Subcutaneous abdominal adipose tissue (tissue), 5 donors: ENCODE measurements at regions not wholly inside any gene's neighbourhood (a gene's known extent, or its start where the extent isn't known, plus 50 kb on each side); places are given as distances from the start of the nearest gene placed in this dataset.
"Not testable (repeated sequence)": the region's sequence is repeated elsewhere in the genome, so short reads cannot be mapped to it uniquely, and the experiment has no call there.

Experiments used
- H3K27ac ChIP-seq: one replicate; pipeline ENCODE4 v1.7.0; 2013; ENCODE audit warnings: low read depth, mild to moderate bottlenecking, inconsistent platforms, low read length, moderate library complexity
- H3K27me3 ChIP-seq, 5 donors: one replicate each; pipeline ENCODE4 v1.7.0; 2013; ENCODE audit warnings: low read length in 5 of 5, inconsistent platforms in 1 of 5; ENCODE audit not compliant: control insufficient read depth in 5 of 5, insufficient read depth in 4 of 5
- H3K36me3 ChIP-seq, 5 donors: one replicate each; pipeline ENCODE4 v1.7.0; 2013; ENCODE audit warnings: low read length in 5 of 5; ENCODE audit not compliant: control insufficient read depth in 5 of 5, insufficient read depth in 5 of 5
- H3K4me1 ChIP-seq, 5 donors: one replicate each; pipeline ENCODE4 v1.7.0; 2013; ENCODE audit warnings: low read length in 5 of 5, mild to moderate bottlenecking in 3 of 5, moderate library complexity in 1 of 5; ENCODE audit not compliant: control insufficient read depth in 5 of 5, insufficient read depth in 5 of 5
- H3K4me3 ChIP-seq, 5 donors: one replicate each; pipeline ENCODE4 v1.7.0; 2013; ENCODE audit warnings: low read length in 5 of 5, low read depth in 1 of 5
- H3K9ac ChIP-seq, 5 donors: one replicate each; pipeline ENCODE4 v1.7.0; 2013; ENCODE audit warnings: low read length in 5 of 5, mild to moderate bottlenecking in 4 of 5, moderate library complexity in 3 of 5
- H3K9me3 ChIP-seq, 5 donors: one replicate each; pipeline ENCODE4 v1.7.0; 2013; ENCODE audit warnings: low read length in 5 of 5; ENCODE audit not compliant: control insufficient read depth in 5 of 5
- donor health status: healthy.
- donor health status: healthy.
- donor health status: healthy.
- donor health status: healthy.
- donor health status: healthy.

DNA sequence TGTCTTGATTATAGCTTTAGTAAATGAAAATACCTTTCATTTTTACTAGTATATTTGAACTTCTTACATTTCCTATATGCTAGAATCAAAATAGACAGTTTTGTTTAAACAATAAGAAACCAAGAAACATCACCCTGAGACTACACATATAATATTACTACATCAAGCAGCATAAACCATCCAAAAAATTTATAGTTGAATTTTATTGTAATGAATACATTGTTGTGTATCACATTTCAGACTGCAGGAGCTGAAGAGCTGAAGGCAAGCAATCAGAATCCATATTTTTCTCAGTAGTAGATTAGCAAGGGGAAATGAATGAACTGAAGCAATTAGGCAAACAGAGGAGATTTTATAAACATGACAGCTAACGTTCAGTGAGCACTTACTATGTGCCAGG lies 379.2 kb downstream of the BTG1 start:
- H3K9me3 ChIP-seq: no peaks in the 10 kb centered on the region
- H3K4me3 ChIP-seq: no peak overlapping the region
- no peaks in the 10 kb centered on the region for H3K36me3 ChIP-seq
- H3K9ac ChIP-seq: no peak overlapping the region
- H3K27ac ChIP-seq: no peak overlapping the region
- no peaks in the 10 kb centered on the region for H3K4me1 ChIP-seq
- no peaks in the 10 kb centered on the region for H3K27me3 ChIP-seq

DNA sequence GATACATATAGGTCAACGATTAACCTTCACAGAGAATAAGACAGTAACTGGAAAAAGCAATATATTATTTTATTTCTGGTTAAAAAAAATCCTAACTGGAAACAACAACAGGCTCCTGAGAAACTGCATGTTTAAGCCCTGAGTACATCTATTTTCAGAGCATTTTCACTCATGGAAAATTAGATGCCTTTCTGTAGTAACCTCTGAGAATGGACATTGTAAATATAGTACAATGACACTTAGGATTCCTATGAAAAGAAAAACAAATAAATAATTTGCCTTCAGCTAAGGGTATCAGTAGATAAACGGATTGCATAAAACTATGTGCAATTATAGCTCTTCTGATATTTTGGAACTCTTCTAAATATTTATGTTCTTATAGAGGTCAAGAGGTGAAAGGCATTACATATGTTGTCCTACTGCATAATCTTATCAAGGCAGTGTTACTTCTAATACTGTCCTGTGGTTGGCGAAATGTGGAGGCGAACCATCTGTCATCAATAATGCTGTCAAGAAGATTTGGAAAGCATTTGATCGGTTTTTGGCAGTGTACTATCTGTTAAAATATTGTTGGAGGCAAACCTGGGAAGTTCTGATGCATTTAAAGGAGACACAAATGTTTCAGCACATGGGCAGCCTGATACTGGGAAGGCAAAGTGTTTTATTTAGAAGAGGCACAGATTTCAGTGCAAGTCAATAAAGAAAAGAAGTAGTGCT lies 381.8 kb downstream of the BTG1 start:
- peaks cover 0 to 8% (median 7%) of the 10 kb centered on the region in 5 donors for H3K9me3 ChIP-seq
- no peaks in the 10 kb centered on the region for H3K27me3 ChIP-seq
- H3K36me3 ChIP-seq: no peaks in the 10 kb centered on the region
- no peaks in the 10 kb centered on the region for H3K4me1 ChIP-seq
- H3K9ac ChIP-seq: no peak overlapping the region
- no peak overlapping the region for H3K27ac ChIP-seq
- no peak overlapping the region for H3K4me3 ChIP-seq

DNA sequence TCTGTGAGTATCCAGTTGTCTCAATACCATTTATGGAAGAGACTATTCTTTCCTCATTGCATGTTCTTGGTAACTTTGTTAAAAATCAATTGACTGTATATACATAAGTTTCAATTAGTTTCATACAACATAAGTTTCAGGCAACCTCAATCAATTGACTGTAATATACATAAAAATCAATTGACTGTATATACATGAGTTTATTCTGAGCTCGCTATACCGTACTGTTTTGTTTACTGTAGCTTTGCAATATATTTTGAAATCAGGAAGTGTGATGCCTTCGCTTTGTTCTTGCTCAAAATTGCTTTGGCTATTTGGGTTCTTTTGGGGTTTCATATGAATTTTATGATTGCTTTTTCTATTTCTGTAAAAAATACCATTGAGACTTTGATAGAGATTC lies 392.0 kb downstream of the BTG1 start:
- Histone ChIP-seq H3K27ac (no peak overlapping the region), H3K9ac (no peak overlapping the region), H3K4me3 (no peak overlapping the region), H3K36me3 (no peaks in the 10 kb centered on the region), H3K9me3 (peaks cover 0 to 15% (median 5%) of the 10 kb centered on the region in 5 donors), H3K4me1 (peaks cover 0 to 5% (median 0%) of the 10 kb centered on the region in 5 donors), H3K27me3 (no peaks in the 10 kb centered on the region)

DNA sequence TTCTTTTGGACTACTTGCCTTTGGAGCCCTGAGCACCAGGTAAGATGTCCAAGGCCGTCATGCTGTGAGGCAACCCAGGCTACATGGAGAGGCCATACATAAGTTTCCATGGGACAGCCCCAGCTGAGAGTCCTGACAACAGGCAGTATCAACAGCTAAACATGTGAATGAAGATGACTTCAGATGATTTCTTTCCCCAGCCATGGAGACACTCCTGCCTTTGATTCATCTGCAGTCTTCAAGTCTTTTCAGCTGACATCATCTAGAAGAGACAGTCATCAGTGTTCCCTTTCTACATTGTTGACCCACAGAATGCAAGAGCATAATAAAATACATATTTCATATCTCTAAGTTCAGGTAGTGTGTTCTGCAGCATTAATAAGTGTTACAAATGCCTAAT lies 398.7 kb downstream of the BTG1 start:
- Histone ChIP-seq H3K27me3 (no peaks in the 10 kb centered on the region), H3K4me1 (no peaks in the 10 kb centered on the region), H3K9me3 (no peaks in the 10 kb centered on the region), H3K4me3 (no peak overlapping the region), H3K9ac (no peak overlapping the region), H3K27ac (no peak overlapping the region), H3K36me3 (no peaks in the 10 kb centered on the region)

DNA sequence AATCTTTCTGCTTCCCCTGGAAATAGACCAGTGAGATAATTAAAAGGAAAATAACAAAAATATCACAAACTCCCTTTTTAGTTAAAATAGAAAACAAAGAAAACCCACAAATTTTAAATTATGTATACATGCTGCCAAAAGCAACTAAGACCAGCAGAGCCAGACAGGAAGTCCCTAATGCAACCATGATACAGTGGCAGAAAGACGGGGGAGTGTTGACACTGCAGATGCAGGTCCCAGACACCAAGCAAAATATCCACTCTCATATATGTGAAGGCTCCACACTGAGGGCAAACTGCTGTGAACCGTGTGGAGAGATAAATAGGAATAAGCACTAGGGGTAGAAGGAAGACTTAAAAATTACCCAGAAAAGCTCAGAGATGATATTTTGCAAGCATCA lies 401.0 kb downstream of the BTG1 start:
- H3K9ac ChIP-seq: no peak overlapping the region

DNA sequence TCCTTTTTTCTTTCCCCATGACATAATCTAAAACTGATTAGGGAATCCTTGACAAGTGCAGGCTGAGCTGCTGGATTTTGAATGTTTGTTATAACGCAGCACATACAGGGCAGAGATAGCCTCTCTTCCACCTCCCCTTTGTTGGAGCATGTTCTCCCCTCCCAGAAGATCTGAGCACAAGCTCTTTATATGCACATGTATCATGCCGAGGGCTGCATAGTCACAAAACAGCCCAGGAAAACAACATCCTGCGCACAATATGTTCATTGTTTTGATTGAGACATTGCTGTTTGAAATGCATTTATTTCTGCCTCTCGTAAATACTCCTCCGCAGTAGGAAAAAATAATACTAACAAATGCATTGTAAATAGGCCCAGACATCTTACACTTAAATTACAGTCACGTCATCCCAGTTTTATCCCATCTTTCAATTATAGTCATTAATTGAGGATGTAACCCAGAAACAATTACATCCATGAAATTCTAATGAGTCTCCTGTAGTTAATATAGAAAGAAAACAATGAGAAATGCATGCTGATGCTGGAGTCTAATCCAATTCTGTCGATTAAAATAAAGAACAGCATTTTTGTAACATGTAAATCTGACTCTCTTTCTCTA lies 401.8 kb downstream of the BTG1 start:
- H3K36me3 ChIP-seq: no peaks in the 10 kb centered on the region
- no peaks in the 10 kb centered on the region for H3K27me3 ChIP-seq
- H3K9ac ChIP-seq: no peak overlapping the region
- no peaks in the 10 kb centered on the region for H3K4me1 ChIP-seq
- H3K27ac ChIP-seq: no peak overlapping the region
- no peak overlapping the region for H3K4me3 ChIP-seq
- peaks cover 0 to 3% (median 0%) of the 10 kb centered on the region in 5 donors for H3K9me3 ChIP-seq

More for the DNA sequence above, 401.0 kb downstream of the BTG1 start:
- no peaks in the 10 kb centered on the region for H3K27me3 ChIP-seq
- H3K27ac ChIP-seq: no peak overlapping the region
- no peak overlapping the region for H3K4me3 ChIP-seq
- no peaks in the 10 kb centered on the region for H3K36me3 ChIP-seq
- no peaks in the 10 kb centered on the region for H3K4me1 ChIP-seq
- peaks cover 0 to 3% (median 0%) of the 10 kb centered on the region in 5 donors for H3K9me3 ChIP-seq

DNA sequence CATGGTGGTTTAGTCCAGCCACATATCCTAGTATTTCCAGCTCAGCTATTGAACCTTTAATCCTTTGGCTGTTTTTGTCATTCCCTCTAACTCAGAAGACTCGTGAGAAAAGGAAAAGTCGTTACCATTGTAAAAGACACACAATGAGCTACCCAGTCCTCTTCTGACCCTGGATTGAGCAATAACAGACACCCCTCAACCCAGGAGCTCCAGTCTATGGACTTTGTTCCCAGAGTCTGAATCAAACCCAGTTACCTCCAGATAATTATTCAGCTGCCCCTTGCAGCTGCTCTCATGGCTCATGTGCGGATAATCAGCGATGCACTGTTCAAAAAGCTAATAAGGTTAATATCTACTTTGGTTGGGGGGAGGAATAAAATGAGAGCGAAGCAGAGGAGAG lies 402.4 kb downstream of the BTG1 start:
- Histone ChIP-seq H3K36me3 (no peaks in the 10 kb centered on the region), H3K4me1 (no peaks in the 10 kb centered on the region), H3K27me3 (no peaks in the 10 kb centered on the region), H3K4me3 (no peak overlapping the region), H3K9me3 (peaks cover 0 to 3% (median 0%) of the 10 kb centered on the region in 5 donors), H3K9ac (no peak overlapping the region), H3K27ac (no peak overlapping the region)

DNA sequence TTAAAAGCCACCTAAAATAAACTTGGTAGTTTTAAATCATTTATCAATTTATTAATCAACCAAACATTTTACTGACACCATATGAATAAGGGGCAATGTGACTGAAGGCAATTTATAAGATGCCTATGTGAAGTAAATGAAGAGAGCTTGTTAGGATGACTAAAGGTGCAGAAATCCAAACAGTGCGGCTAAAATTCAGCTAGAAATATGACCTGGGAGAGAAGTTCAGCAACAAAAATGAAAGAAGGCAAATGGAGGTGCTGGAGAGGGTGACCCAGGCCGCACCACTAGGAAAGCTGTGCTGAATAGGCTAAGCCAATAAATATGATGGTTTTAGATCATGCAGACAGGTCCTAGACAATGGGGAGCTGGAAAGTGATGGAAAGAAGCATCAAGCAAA lies 403.7 kb downstream of the BTG1 start:
- Histone ChIP-seq H3K4me3 (no peak overlapping the region), H3K27ac (no peak overlapping the region), H3K9me3 (peaks cover 0 to 3% (median 0%) of the 10 kb centered on the region in 5 donors), H3K27me3 (no peaks in the 10 kb centered on the region), H3K4me1 (no peaks in the 10 kb centered on the region), H3K9ac (no peak overlapping the region), H3K36me3 (no peaks in the 10 kb centered on the region)

DNA sequence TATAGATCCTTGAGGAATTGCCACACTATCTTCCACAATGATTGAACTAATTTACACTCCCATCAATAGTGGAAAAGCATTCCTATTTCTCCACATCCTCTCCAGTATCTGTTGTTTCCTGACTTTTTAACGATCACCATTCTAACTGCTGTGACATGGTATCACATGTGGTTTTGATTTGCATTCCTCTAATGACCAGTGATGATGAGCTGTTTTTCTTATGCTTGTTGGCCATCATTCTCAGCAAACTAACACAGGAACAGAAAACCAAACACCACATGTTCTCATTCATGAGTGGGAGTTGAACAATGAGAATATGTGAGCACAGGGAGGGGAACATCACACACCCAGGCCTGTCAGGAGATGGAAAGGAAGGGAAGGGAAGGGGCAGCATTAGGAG lies 411.8 kb downstream of the BTG1 start:
- not testable (repeated sequence) for H3K9me3 ChIP-seq, H3K4me3 ChIP-seq, H3K4me1 ChIP-seq, H3K27ac ChIP-seq, H3K9ac ChIP-seq, H3K27me3 ChIP-seq, H3K36me3 ChIP-seq

DNA sequence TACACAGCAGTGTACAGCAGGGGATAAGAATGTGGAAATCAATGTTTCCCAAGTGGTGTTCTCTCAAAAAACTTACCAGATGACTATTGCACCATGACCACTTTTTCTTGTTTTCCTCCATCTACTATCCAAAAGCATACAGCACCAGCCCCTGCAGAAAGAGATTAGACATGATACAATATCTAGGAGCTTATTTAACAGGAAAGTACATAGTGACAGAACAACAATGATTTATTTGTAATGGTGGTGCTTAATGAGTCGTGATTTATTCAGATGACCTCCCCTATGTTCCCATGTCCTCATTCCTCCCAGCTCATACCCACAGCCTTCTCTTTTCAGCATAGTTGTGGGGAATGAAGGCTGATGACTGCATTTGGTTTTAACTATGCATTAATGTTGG lies 413.6 kb downstream of the BTG1 start:
- Histone ChIP-seq H3K9me3 (peaks cover 0 to 3% (median 0%) of the 10 kb centered on the region in 5 donors), H3K27ac (no peak overlapping the region), H3K4me1 (no peaks in the 10 kb centered on the region), H3K9ac (no peak overlapping the region), H3K27me3 (no peaks in the 10 kb centered on the region), H3K4me3 (no peak overlapping the region), H3K36me3 (no peaks in the 10 kb centered on the region)
